ENCODE measurements at regions not wholly inside any gene's neighbourhood (a gene's known extent, or its start where the extent isn't known, plus 50 kb on each side); places are given as distances from the start of the nearest gene placed in this dataset.
"Not testable (repeated sequence)": the region's sequence is repeated elsewhere in the genome, so short reads cannot be mapped to it uniquely, and the experiment has no call there.

- H3K9me3 ChIP-seq (replicated peaks; ENCODE audit: control insufficient read depth, insufficient read depth, low read length); dilution Hi-C loops (cut with MboI; ENCODE audit: extremely low pct_ligation_motif_present, low sequenced_read_pairs); POLR2A ChIA-PET; H3K9ac ChIP-seq (replicated peaks; ENCODE audit: extremely low read depth, insufficient read depth, low read length); H3K4me2 ChIP-seq (ENCODE audit: insufficient read depth, low read length); H4K20me1 ChIP-seq (replicated peaks; ENCODE audit: control insufficient read depth, extremely low read depth, insufficient read depth, low read length); H3K36me3 ChIP-seq (ENCODE audit: control insufficient read depth in 2 of 2, extremely low read depth in 1 of 2, insufficient read depth in 2 of 2, low read length in 2 of 2); H3K27ac ChIP-seq (ENCODE audit: insufficient read depth, low read depth, low read length); H3K4me3 ChIP-seq (replicated peaks in 1 of 3; ENCODE audit: insufficient read depth in 1 of 3, low read depth in 1 of 3, low read length in 3 of 3); BruUV-seq (replicated peaks); H3K79me2 ChIP-seq (ENCODE audit: control insufficient read depth, insufficient read depth, low read length); H3K9me1 ChIP-seq (replicated peaks; ENCODE audit: control insufficient read depth, extremely low read depth, insufficient read depth, low read length); DNase-seq (ENCODE audit: low read depth, low spot score); H3K4me1 ChIP-seq (ENCODE audit: control insufficient read depth, extremely low read depth, insufficient read depth, low read length); H3K27me3 ChIP-seq (ENCODE audit: control insufficient read depth in 2 of 2, insufficient read depth in 2 of 2, low read length in 2 of 2); H2AFZ ChIP-seq (ENCODE audit: low read depth, low read length); intact Hi-C loops (cut with micrococcal nuclease); CTCF ChIA-PET: not testable (repeated sequence)
- FAIRE-seq = peak; percentile 72
These were observed 86.1 kb upstream of the IGFBPL1 start for GRCh38 chr9:38510340-38510739.

- no peak for TF ChIP-seq FOS (IDR thresholded peaks at IDR 0.05; ENCODE audit: borderline replicate concordance, insufficient read depth, low read length)
- TF ChIP-seq JUN (IDR thresholded peaks at IDR 0.05; ENCODE audit: borderline replicate concordance, insufficient read depth, insufficient read length, low read depth) = no peak
- TF ChIP-seq MYC (IDR thresholded peaks at IDR 0.05; ENCODE audit: low read depth, low read length) = no peak
- no peak for TF ChIP-seq GATA2 (IDR thresholded peaks at IDR 0.05; ENCODE audit: insufficient read depth, insufficient read length, low read depth, low read length)
- no peak for TF ChIP-seq POLR2A (IDR thresholded peaks at IDR 0.05; ENCODE audit: low read depth, low read length)
- no peak for TF ChIP-seq CTCF (IDR thresholded peaks at IDR 0.05; ENCODE audit: extremely low read depth in 1 of 2, insufficient read depth in 1 of 2, low read depth in 1 of 2, low read length in 2 of 2)
- TF ChIP-seq MAX (IDR thresholded peaks at IDR 0.05; ENCODE audit: insufficient read depth, insufficient read length) = no peak
- TF ChIP-seq POLR2AphosphoS5 (IDR thresholded peaks at IDR 0.05; ENCODE audit: insufficient read depth, low read depth, low read length) = no peak
- no peak for TF ChIP-seq EZH2 (IDR thresholded peaks at IDR 0.05; ENCODE audit: borderline replicate concordance, low read depth, low read length, severe bottlenecking)
- POLR2A ChIA-PET = no interaction called here
- Histone ChIP-seq H4K20me1 (replicated peaks; ENCODE audit: control insufficient read depth, extremely low read depth, insufficient read depth, low read length) (no peaks in the 10 kb centered on the region), H3K9ac (replicated peaks; ENCODE audit: extremely low read depth, insufficient read depth, low read length) (no peak overlapping the region), H3K79me2 (ENCODE audit: control insufficient read depth, insufficient read depth, low read length) (no peaks in the 10 kb centered on the region), H3K36me3 (ENCODE audit: control insufficient read depth in 2 of 2, extremely low read depth in 1 of 2, insufficient read depth in 2 of 2, low read length in 2 of 2) (no peaks in the 10 kb centered on the region), H2AFZ (ENCODE audit: low read depth, low read length) (no peak overlapping the region), H3K9me3 (replicated peaks; ENCODE audit: control insufficient read depth, insufficient read depth, low read length) (no peaks in the 10 kb centered on the region), H3K27ac (ENCODE audit: insufficient read depth, low read depth, low read length) (no peak overlapping the region), H3K9me1 (replicated peaks; ENCODE audit: control insufficient read depth, extremely low read depth, insufficient read depth, low read length) (no peaks in the 10 kb centered on the region), H3K27me3 (ENCODE audit: control insufficient read depth in 2 of 2, insufficient read depth in 2 of 2, low read length in 2 of 2) (no peaks in the 10 kb centered on the region), H3K4me1 (ENCODE audit: control insufficient read depth, extremely low read depth, insufficient read depth, low read length) (no peaks in the 10 kb centered on the region), H3K4me3 (replicated peaks in 1 of 3; ENCODE audit: insufficient read depth in 1 of 3, low read depth in 1 of 3, low read length in 3 of 3) (no peak overlapping the region), H3K4me2 (ENCODE audit: insufficient read depth, low read length) (no peak overlapping the region)
- BruUV-seq (replicated peaks) = no TSS peak
- no peak for FAIRE-seq
- intact Hi-C loops (cut with micrococcal nuclease) = no loop called here
- dilution Hi-C loops (cut with MboI; ENCODE audit: extremely low pct_ligation_motif_present, low sequenced_read_pairs) = no loop called here
- CTCF ChIA-PET = no interaction called here
- DNase-seq (ENCODE audit: low read depth, low spot score) = no peak
These were observed 83.3 kb upstream of the IGFBPL1 start for GRCh38 chr9:38507587-38507986.

GRCh38 chr9:38500171-38500570 is 75.9 kb upstream of the IGFBPL1 start:
- intact Hi-C loops (cut with micrococcal nuclease); dilution Hi-C loops (cut with MboI; ENCODE audit: extremely low pct_ligation_motif_present, low sequenced_read_pairs); H3K79me2 ChIP-seq (ENCODE audit: control insufficient read depth, insufficient read depth, low read length); H4K20me1 ChIP-seq (replicated peaks; ENCODE audit: control insufficient read depth, extremely low read depth, insufficient read depth, low read length); H3K36me3 ChIP-seq (ENCODE audit: control insufficient read depth in 2 of 2, extremely low read depth in 1 of 2, insufficient read depth in 2 of 2, low read length in 2 of 2); H3K9me3 ChIP-seq (replicated peaks; ENCODE audit: control insufficient read depth, insufficient read depth, low read length); H2AFZ ChIP-seq (ENCODE audit: low read depth, low read length); CTCF ChIA-PET; FAIRE-seq; H3K9me1 ChIP-seq (replicated peaks; ENCODE audit: control insufficient read depth, extremely low read depth, insufficient read depth, low read length); H3K27ac ChIP-seq (ENCODE audit: insufficient read depth, low read depth, low read length); DNase-seq (ENCODE audit: low read depth, low spot score); H3K4me1 ChIP-seq (ENCODE audit: control insufficient read depth, extremely low read depth, insufficient read depth, low read length); H3K27me3 ChIP-seq (ENCODE audit: control insufficient read depth in 2 of 2, insufficient read depth in 2 of 2, low read length in 2 of 2); BruUV-seq (replicated peaks); H3K4me2 ChIP-seq (ENCODE audit: insufficient read depth, low read length); POLR2A ChIA-PET; H3K4me3 ChIP-seq (replicated peaks in 1 of 3; ENCODE audit: insufficient read depth in 1 of 3, low read depth in 1 of 3, low read length in 3 of 3); H3K9ac ChIP-seq (replicated peaks; ENCODE audit: extremely low read depth, insufficient read depth, low read length): not testable (repeated sequence)
